Stomach (tissue), 8 donors: ENCODE measurements at regions not wholly inside any gene's neighbourhood (a gene's known extent, or its start where the extent isn't known, plus 50 kb on each side); places are given as distances from the start of the nearest gene placed in this dataset.

Experiments used
- DNase-seq, 2 donors: peaks; one replicate each; pipeline versions ENCODE4 v3.0.0 to v3.0.0-alpha.2; 2013 to 2019
- H3K27ac ChIP-seq, 5 donors: fragments of 200-600 bp in 4 of 5; sonication (generic) in 4 of 5; one replicate each; pipeline ENCODE4 v1.5.1; 2013 to 2019; ENCODE audit warnings: mild to moderate bottlenecking in 1 of 5, moderate library complexity in 1 of 5
- H3K27me3 ChIP-seq, 3 donors: fragments of 200-600 bp; sonication (generic); one replicate each; pipeline ENCODE4 v1.5.1; 2017 to 2019; ENCODE audit warnings: mixed run types in 1 of 3
- H3K36me3 ChIP-seq, 4 donors: fragments of 200-600 bp; sonication (generic); 1 replicate in 3 of 4; 2 replicates in 1 of 4; pipeline ENCODE4 v1.5.1; 2016 to 2019
- H3K4me1 ChIP-seq, 4 donors: fragments of 200-600 bp; sonication (generic); one replicate each; pipeline ENCODE4 v1.5.1; 2016 to 2019
- H3K4me3 ChIP-seq, 4 donors: fragments of 200-600 bp; sonication (generic) in 3 of 4; one replicate each; pipeline ENCODE4 v1.5.1; 2016 to 2019; ENCODE audit warnings: mild to moderate bottlenecking in 1 of 4
- H3K9me3 ChIP-seq, 4 donors: fragments of 200-600 bp; sonication (generic); one replicate each; pipeline ENCODE4 v1.5.1; 2016 to 2019
- EP300 ChIP-seq: sonication (generic); formaldehyde crosslinking; IDR thresholded peaks from one replicate; pipeline ENCODE4 v1.6.1; 2017; ENCODE audit warnings: antibody characterized with exemption
- POLR2A ChIP-seq, 4 donors: fragments of 450-650 bp; IDR thresholded peaks; one replicate each; pipeline ENCODE4 v1.6.1; 2016; ENCODE audit warnings: antibody characterized with exemption in 4 of 4, control low read depth in 2 of 4, mild to moderate bottlenecking in 1 of 4, moderate library complexity in 1 of 4
- POLR2AphosphoS5 ChIP-seq, 3 donors: sonication (generic); formaldehyde crosslinking; IDR thresholded peaks; one replicate each; pipeline ENCODE4 v1.6.1; 2016; ENCODE audit warnings: antibody characterized with exemption in 3 of 3
- WGBS, 5 donors: extraction: QIAGEN DNeasy Blood & Tissue Kit in 3 of 5; methylation state at CpG; one replicate each; pipeline versions ENCODE4 v1.1.5 to v1.1.7; 2013 to 2018; 5-methylcytosine and 5-hydroxymethylcytosine counted together
- intact Hi-C: fragments of 100-400 bp; cut with DNase I; formaldehyde crosslinking; loops from one replicate; pipeline ENCODE4 v1.15.1; 2023; ENCODE audit warnings: low total_unique reads
- small RNA-seq, 4 donors: library from RNA; depleted of rRNA; stranded (forward); fragments of <200 nt; gene quantifications; one replicate each; pipeline ENCODE3, GENCODE V24; 2016
- TF ChIP-seq, protein P1 (sequence below), 7 experiments: fragments of 450-650 bp in 4 of 7; fragments of 200-600 bp in 3 of 7; sonication (generic) in 3 of 7; IDR thresholded peaks; one replicate each; pipeline ENCODE4 v1.5.1; 2016 to 2019; ENCODE audit warnings: antibody characterized with exemption in 7 of 7, control low read depth in 2 of 7, mild to moderate bottlenecking in 1 of 7
- donor health status: healthy with polysubstance abuse.
- donor health status: Bipolar disorder and iron deficiency.
- donor health status: healthy.

DNA sequence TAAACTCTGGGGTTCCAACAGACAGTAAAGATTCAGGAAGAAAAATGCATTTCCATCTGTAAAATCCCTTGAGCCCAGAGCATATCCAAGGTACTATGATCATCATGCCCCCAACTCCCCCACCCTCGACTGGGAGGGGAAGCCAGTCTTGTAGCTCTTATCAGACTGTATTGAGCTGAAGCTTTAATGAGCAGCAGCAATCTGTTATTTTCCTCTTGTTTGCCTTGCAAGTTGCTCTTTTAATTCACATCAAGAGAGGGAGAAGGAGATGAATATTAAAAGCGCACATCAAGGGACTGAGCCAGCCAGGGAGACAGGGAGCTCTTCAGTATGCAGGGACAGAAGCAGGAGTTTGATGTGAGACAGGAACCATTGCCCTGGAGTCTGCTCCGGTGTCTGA is 52.5 kb upstream of the KCNA3 start:
- intact Hi-C loops = no loop called here
- Histone ChIP-seq H3K27ac (no peak overlapping the region), H3K4me3 (no peak overlapping the region), H3K4me1 (no peaks in the 10 kb centered on the region), H3K9me3 (no peaks in the 10 kb centered on the region), H3K36me3 (no peaks in the 10 kb centered on the region), H3K27me3 (peaks cover 0 to 5% (median 0%) of the 10 kb centered on the region in 3 donors)
- no peak for DNase-seq
- TF ChIP-seq EP300 (no peak), POLR2A (IDR thresholded peaks at IDR 0.05) (no peak), POLR2AphosphoS5 (IDR thresholded peaks at IDR 0.05) (no peak)
- TF ChIP-seq, protein P1, sequence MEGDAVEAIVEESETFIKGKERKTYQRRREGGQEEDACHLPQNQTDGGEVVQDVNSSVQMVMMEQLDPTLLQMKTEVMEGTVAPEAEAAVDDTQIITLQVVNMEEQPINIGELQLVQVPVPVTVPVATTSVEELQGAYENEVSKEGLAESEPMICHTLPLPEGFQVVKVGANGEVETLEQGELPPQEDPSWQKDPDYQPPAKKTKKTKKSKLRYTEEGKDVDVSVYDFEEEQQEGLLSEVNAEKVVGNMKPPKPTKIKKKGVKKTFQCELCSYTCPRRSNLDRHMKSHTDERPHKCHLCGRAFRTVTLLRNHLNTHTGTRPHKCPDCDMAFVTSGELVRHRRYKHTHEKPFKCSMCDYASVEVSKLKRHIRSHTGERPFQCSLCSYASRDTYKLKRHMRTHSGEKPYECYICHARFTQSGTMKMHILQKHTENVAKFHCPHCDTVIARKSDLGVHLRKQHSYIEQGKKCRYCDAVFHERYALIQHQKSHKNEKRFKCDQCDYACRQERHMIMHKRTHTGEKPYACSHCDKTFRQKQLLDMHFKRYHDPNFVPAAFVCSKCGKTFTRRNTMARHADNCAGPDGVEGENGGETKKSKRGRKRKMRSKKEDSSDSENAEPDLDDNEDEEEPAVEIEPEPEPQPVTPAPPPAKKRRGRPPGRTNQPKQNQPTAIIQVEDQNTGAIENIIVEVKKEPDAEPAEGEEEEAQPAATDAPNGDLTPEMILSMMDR (IDR thresholded peaks at IDR 0.05) = no peak
- WGBS, 5 donors = 42 to 61% (median 56%) methylated on average over 3 of the region's 3 CpGs

DNA sequence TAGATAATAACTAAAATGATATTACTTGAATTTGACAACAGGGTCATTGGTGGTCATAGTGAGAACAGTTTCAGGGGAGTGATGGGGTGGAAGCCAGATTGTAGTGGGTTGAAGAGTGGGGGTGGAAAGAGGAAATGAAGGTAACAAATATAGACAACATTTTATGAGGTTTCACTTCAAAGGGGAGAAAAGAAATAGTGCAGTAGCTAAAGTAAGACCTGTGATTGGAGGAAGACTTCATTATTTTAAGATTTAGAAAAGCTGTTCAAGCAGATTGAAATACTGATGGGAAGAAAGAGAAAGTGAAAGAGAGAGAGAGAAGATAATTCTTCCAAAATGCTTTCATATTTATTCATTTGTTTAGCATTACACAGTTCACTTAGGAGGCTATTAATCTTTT is 52.0 kb upstream of the KCNA3 start:
- H3K9me3 ChIP-seq = no peaks in the 10 kb centered on the region
- no peak overlapping the region for H3K4me3 ChIP-seq
- TF ChIP-seq, protein P1 (IDR thresholded peaks at IDR 0.05) = no peak
- TF ChIP-seq EP300 = no peak
- no peak for TF ChIP-seq POLR2A (IDR thresholded peaks at IDR 0.05)
- no peak for TF ChIP-seq POLR2AphosphoS5 (IDR thresholded peaks at IDR 0.05)
- no peaks in the 10 kb centered on the region for H3K36me3 ChIP-seq
- no peaks in the 10 kb centered on the region for H3K4me1 ChIP-seq
- peaks cover 0 to 5% (median 0%) of the 10 kb centered on the region in 3 donors for H3K27me3 ChIP-seq
- intact Hi-C loops = no loop called here
- no peak overlapping the region for H3K27ac ChIP-seq
- DNase-seq = no peak

Small RNAs in the stretch of these regions (small RNA-seq; reads per million reads assigned to genes)
- gene RF00019 = 0 reads per million in 4 donors
